GM23248 (cell line): ENCODE measurements at regions not wholly inside any gene's neighbourhood (a gene's known extent, or its start where the extent isn't known, plus 50 kb on each side); places are given as distances from the start of the nearest gene placed in this dataset.

ENCODE experiments used
- DNase-seq: peaks from one replicate; pipeline ENCODE4 v3.0.0-alpha.2; 2015
- H2AFZ ChIP-seq: fragments of 200-600 bp; sonication (generic); 2 replicates; pipeline ENCODE4 v1.6.1; 2016; ENCODE audit warnings: antibody characterized with exemption
- H3F3A ChIP-seq: fragments of 200-600 bp; sonication (generic); 2 replicates; pipeline ENCODE4 v1.6.1; 2016; ENCODE audit warnings: mild to moderate bottlenecking, antibody characterized with exemption, mixed run types; ENCODE audit not compliant: insufficient read depth
- H3K27ac ChIP-seq: fragments of 200-600 bp; sonication (generic); 2 replicates; pipeline ENCODE4 v1.5.1; 2016; ENCODE audit warnings: mild to moderate bottlenecking
- H3K27me3 ChIP-seq: fragments of 200-600 bp; sonication (generic); replicated peaks from 2 replicates; pipeline ENCODE4 v1.6.1; 2016; ENCODE audit warnings: mild to moderate bottlenecking; ENCODE audit not compliant: insufficient read depth
- H3K36me3 ChIP-seq: fragments of 200-600 bp; sonication (generic); 2 replicates; pipeline ENCODE4 v1.6.1; 2016; ENCODE audit warnings: low read depth, mild to moderate bottlenecking
- H3K4me1 ChIP-seq: fragments of 200-600 bp; sonication (generic); 2 replicates; pipeline ENCODE4 v1.6.1; 2016; ENCODE audit warnings: mild to moderate bottlenecking; ENCODE audit not compliant: insufficient read depth
- H3K4me2 ChIP-seq: fragments of 200-600 bp; sonication (generic); one replicate; pipeline ENCODE4 v1.6.1; 2016; ENCODE audit warnings: mild to moderate bottlenecking; ENCODE audit not compliant: unreplicated experiment
- H3K4me3 ChIP-seq: fragments of 200-600 bp; sonication (generic); 2 replicates; pipeline ENCODE4 v1.5.1; 2016; ENCODE audit warnings: mild to moderate bottlenecking
- H3K79me2 ChIP-seq: fragments of 200-600 bp; sonication (generic); 2 replicates; pipeline ENCODE4 v1.6.1; 2016; ENCODE audit warnings: mild to moderate bottlenecking; ENCODE audit not compliant: insufficient read depth
- H3K9ac ChIP-seq: fragments of 200-600 bp; sonication (generic); 2 replicates; pipeline ENCODE4 v1.6.1; 2016; ENCODE audit warnings: mild to moderate bottlenecking
- H3K9me2 ChIP-seq: fragments of 200-600 bp; sonication (generic); 2 replicates; pipeline ENCODE4 v1.6.1; 2016; ENCODE audit warnings: mixed run types, mild to moderate bottlenecking, moderate library complexity; ENCODE audit not compliant: insufficient read depth
- H3K9me3 ChIP-seq: fragments of 200-600 bp; sonication (generic); one replicate; pipeline ENCODE4 v1.6.1; 2017; ENCODE audit warnings: low read depth
- H4K20me1 ChIP-seq: fragments of 200-600 bp; sonication (generic); 2 replicates; pipeline ENCODE4 v1.6.0; 2016; ENCODE audit not compliant: insufficient read depth
- EZH2 ChIP-seq: fragments of 200-600 bp; sonication (generic); IDR thresholded peaks from 2 replicates; pipeline ENCODE4 v1.6.1; 2018; ENCODE audit warnings: antibody characterized with exemption, mild to moderate bottlenecking; ENCODE audit not compliant: insufficient read depth, poor library complexity, severe bottlenecking
- EZH2phosphoT487 ChIP-seq: fragments of 200-600 bp; sonication (generic); IDR thresholded peaks from 2 replicates; pipeline ENCODE4 v1.6.1; 2018; ENCODE audit warnings: antibody characterized with exemption, moderate library complexity, mild to moderate bottlenecking, low read depth; ENCODE audit not compliant: insufficient read depth
- WGBS, 2 experiments: methylation state at CpG; one replicate each; pipeline ENCODE4 v1.1.6; 2015 to 2017; ENCODE audit warnings: low lambda C conversion rate in 2 of 2, low coverage in 1 of 2; ENCODE audit errors: missing lambda C conversion rate in 2 of 2; 5-methylcytosine and 5-hydroxymethylcytosine counted together
- in situ Hi-C: fragments of 300-500 bp; cut with MboI; formaldehyde crosslinking; loops from 2 replicates; pipeline ENCODE4 v1.15.0; 2020

DNA sequence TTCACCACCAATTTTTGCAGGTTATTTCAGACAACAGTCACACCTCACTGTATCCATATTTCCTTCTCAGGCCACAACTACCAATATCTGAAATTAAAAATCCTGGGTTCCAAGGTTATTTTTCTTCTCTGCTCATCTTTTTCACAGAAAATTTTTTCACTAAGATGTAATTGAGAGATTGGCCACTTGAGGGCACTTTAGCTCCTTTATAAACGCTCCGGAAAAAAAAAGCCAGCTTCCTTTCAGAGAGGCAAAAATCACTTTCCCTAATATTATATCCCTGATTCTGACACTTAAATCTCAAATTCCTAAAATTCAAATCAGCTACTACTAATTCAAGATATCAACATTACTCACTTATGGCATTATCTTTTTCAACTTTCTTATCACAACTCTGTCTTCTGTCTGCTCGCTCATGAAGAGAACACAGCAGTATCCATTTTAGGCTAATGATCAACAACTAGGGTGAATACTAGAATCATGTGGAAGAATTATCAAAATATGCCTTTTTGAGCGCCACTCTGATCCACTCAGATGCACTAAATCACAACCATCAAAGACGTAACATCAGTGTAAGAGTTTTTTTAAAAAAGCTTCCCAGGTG lies 101.4 kb upstream of the RGS1 start:
- Histone ChIP-seq H3K79me2 (no peaks in the 10 kb centered on the region), H3K9ac (no peak overlapping the region), H2AFZ (no peak overlapping the region), H3K9me3 (no peaks in the 10 kb centered on the region), H3F3A (peaks cover 10% of the 10 kb centered on the region; the same call in 1 of the 2 replicates), H3K4me2 (no peak overlapping the region), H3K36me3 (no peaks in the 10 kb centered on the region), H4K20me1 (no peaks in the 10 kb centered on the region), H3K27me3 (peaks cover 27% of the 10 kb centered on the region; the same call in 1 of the 2 replicates), H3K9me2 (no peaks in the 10 kb centered on the region), H3K4me1 (peaks cover 13% of the 10 kb centered on the region), H3K4me3 (no peak overlapping the region), H3K27ac (no peak overlapping the region)
- in situ Hi-C loops: loop anchor here (10.0 kb wide), 3 partner anchors 111 to 561 kb away; no protein-coding TSS in a partner anchor
- TF ChIP-seq EZH2phosphoT487: no peak
- TF ChIP-seq EZH2: no peak
- DNase-seq: peak; percentile 79
- WGBS, 2 experiments: 31 to 38% methylated on average over 5 of the region's 5 CpGs

DNA sequence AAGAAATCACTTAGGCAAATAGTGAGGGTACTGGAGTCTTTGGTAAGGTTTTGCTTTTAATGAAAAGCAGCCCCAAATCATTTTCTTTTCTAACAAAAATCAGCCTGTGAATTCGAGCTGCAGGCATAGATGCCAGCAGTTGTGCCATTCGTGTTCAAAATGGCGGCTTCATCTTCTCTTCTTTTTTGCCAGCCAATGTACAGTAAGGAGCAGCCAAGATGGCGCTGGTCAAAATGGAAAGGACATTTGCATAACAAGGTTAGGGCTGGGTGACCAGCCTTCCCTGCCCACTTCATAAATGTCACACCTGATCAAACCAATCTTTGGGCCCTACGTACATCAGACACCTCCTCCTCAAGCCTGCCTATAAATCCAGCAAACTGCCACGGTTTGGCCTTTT lies 100.2 kb upstream of the RGS1 start:
- Histone ChIP-seq H3K9me3 (no peaks in the 10 kb centered on the region), H3K4me3 (no peak overlapping the region), H3K4me1 (peaks cover 13% of the 10 kb centered on the region), H3K27ac (no peak overlapping the region), H3K27me3 (peaks cover 16% of the 10 kb centered on the region; the same call in 1 of the 2 replicates), H3K9me2 (no peaks in the 10 kb centered on the region), H4K20me1 (no peaks in the 10 kb centered on the region), H2AFZ (no peak overlapping the region), H3K9ac (no peak overlapping the region), H3K36me3 (no peaks in the 10 kb centered on the region), H3K79me2 (no peaks in the 10 kb centered on the region), H3K4me2 (no peak overlapping the region), H3F3A (peaks cover 10% of the 10 kb centered on the region; the same call in 1 of the 2 replicates)
- in situ Hi-C loops: loop anchor here (10.0 kb wide), 3 partner anchors 109 to 559 kb away; no protein-coding TSS in a partner anchor
- 91 to 93% methylated on average over 6 of the region's 6 CpGs for WGBS, 2 experiments
- DNase-seq: no peak
- TF ChIP-seq EZH2: no peak
- TF ChIP-seq EZH2phosphoT487: no peak

DNA sequence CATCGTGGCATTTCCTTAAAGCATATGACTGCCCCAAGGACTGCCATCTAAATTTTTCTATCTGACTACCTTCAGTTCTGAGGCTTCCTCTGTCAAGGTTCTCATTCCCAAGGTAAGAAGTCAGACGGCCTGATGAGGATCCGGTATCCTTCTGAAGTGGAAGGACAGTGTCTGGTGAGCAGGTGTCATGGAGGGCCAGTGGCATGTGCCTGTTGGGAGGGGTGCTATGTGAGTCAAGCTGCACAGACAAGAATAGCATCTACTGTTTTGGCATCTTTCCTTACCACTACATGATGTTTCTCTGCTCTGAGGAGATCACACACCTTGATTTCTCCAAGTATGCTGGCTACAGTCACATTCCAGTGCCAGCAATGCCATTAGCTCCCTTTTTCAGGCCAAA lies 99.6 kb upstream of the RGS1 start:
- no peak overlapping the region for H3K27ac ChIP-seq
- in situ Hi-C loops: loop anchor here (10.0 kb wide), 3 partner anchors 109 to 559 kb away; no protein-coding TSS in a partner anchor

DNA sequence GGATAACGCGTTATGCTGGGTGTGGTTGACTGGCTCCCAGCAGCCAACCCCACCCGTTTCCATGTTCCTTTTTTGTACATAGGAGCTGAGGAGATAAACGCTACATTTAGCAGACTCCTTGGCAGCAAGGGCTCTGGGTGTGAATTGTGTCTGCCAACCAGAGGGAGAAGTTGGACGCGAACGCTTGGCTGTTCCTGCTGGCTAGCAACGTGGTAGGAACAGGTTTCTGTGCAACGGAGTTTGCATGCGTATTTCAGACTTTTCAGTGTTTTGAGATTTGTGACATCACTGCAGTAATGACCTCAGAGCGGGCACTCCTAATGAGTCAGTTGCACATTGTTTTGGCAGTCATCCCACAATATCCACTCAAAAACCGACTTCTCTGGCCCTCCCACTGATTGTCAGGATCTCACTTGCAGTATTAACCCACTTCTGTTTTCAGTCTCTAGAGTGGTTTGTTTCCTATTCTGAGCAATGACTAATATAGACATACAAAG lies 98.7 kb upstream of the RGS1 start:
- Histone ChIP-seq H3K4me2 (peak overlapping the region; percentile 87), H3K36me3 (no peaks in the 10 kb centered on the region), H3K9me3 (no peaks in the 10 kb centered on the region), H3K27ac (no peak overlapping the region), H3K9ac (peak overlapping the region; percentile 43), H3K9me2 (no peaks in the 10 kb centered on the region), H3K27me3 (peaks cover 6% of the 10 kb centered on the region; the same call in 1 of the 2 replicates), H4K20me1 (no peaks in the 10 kb centered on the region), H3K4me3 (peak overlapping the region; percentile 54), H3K4me1 (peaks cover 13% of the 10 kb centered on the region), H3F3A (peaks cover 10% of the 10 kb centered on the region; the same call in 1 of the 2 replicates), H2AFZ (peak overlapping the region; percentile 64), H3K79me2 (no peaks in the 10 kb centered on the region)
- TF ChIP-seq EZH2 (no peak), EZH2phosphoT487 (no peak)
- peak; percentile 90 for DNase-seq
- in situ Hi-C loops: loop anchor here (10.0 kb wide), 3 partner anchors 108 to 558 kb away; no protein-coding TSS in a partner anchor
- 6% methylated on average over 12 of the region's 12 CpGs for WGBS, 2 experiments

More for the DNA sequence above, 99.6 kb upstream of the RGS1 start:
- H3K9me3 ChIP-seq: no peaks in the 10 kb centered on the region
- peaks cover 10% of the 10 kb centered on the region; the same call in 1 of the 2 replicates for H3F3A ChIP-seq
- WGBS, 2 experiments: 87 to 90% methylated on average over 3 of the region's 3 CpGs
- DNase-seq: no peak
- no peaks in the 10 kb centered on the region for H3K36me3 ChIP-seq
- peaks cover 13% of the 10 kb centered on the region for H3K4me1 ChIP-seq
- H3K4me3 ChIP-seq: no peak overlapping the region
- H3K4me2 ChIP-seq: no peak overlapping the region
- TF ChIP-seq EZH2: no peak
- no peak for TF ChIP-seq EZH2phosphoT487
- no peak overlapping the region for H3K9ac ChIP-seq
- H4K20me1 ChIP-seq: no peaks in the 10 kb centered on the region
- no peaks in the 10 kb centered on the region for H3K9me2 ChIP-seq
- no peaks in the 10 kb centered on the region for H3K79me2 ChIP-seq
- no peak overlapping the region for H2AFZ ChIP-seq
- peaks cover 13% of the 10 kb centered on the region; the same call in 1 of the 2 replicates for H3K27me3 ChIP-seq
